ENCODE measurements at regions not wholly inside any gene's neighbourhood (a gene's known extent, or its start where the extent isn't known, plus 50 kb on each side); places are given as distances from the start of the nearest gene placed in this dataset.
"Not testable (repeated sequence)": the region's sequence is repeated elsewhere in the genome, so short reads cannot be mapped to it uniquely, and the experiment has no call there.

DNA sequence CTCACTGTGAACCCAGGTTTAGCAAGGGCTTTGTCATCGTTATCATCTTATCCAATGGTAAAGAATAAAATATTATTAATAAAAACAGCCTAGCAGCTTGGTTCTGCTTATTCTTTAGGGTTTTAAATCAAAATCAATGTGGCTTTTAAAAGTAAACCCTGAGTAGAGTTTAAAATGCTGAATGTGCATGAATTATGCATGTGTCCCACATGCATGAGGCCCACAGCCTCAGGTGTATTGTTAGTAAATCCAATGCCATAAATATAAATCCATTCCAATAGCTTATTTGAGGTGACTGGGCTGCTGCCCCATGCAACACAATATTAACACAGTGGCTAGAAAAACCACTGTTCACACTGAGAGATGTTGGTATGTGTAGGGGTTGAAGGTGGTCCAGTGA is 254.1 kb downstream of the HNMT start:
- DNase-seq (ENCODE audit: low spot score) = no peak

DNA sequence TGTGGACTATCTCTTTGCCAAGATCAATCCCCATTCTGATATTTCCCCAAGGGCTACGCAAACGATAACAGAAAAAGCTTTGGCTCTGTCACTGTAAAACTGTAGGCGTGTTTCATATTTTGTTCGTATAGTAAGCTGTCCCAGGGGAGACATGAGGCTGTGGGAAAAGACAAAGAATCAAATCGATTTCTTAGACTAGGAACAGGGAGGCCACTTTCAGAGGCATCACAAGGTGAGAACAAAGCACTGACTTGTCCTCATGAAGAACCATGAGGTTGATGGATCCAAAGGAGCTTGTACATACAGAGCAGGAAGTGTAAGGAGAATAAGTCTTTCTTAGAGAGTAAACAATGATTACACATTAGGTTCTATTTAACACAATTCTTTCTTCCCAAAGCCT is 255.7 kb downstream of the HNMT start:
- no peak for DNase-seq (ENCODE audit: low spot score)

DNA sequence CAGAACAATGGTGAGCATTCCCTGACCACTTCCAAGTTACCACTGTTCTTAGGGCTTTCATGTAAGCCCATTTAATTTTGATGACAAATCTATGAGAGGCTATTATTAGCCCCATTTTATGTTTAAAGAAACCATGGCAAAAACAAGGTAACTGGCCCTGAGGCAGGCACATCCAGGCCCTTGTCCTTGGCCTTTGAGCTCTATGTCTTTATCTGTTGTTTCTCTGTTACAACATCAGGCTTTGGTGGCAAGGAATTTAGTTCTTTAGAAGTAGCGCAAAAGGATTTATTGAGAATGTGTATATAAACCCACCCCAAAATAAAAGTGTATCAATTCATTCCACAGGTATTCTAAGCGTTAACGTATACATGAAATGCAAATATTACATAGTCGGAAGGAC is 257.1 kb downstream of the HNMT start:
- no peak for DNase-seq (ENCODE audit: low spot score)

DNA sequence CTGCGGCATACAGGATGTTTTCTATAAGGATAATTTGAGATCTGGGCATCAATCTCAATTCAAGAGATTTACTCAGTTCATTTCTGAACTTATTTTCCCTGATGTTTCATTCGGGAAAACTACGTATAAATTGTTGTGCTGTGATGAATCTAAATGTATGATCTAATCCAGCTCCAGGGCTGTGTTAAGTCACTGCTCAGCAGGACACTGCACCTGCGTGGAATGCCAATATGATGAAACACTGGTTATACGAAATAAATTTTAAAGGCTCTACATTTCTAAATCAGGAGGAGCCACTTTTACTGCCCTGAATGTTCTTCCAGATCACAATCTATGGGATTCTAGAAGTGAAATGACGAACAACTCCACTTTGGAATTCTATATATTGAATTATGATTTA is 259.0 kb downstream of the HNMT start:
- DNase-seq (ENCODE audit: low spot score) = no peak

DNA sequence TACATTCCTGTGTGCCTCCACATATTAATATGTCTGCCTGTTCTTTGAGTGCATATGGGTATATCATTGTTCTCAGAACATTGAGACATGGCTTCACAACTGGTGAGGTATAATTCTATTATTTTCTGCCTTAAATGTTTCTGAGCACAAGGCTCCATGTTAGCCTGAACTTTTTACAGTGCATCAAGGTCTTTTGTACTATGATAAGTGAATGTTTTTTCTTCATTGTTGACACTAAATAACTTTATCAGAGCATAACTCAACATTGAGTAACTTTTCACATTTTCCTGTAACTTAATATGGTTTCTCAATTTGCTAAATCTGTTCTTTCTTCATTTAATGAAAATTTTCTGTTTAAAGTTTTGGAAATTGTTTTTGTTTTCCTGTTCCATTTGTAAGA is 262.9 kb downstream of the HNMT start:
- DNase-seq (ENCODE audit: low spot score) = no peak

DNA sequence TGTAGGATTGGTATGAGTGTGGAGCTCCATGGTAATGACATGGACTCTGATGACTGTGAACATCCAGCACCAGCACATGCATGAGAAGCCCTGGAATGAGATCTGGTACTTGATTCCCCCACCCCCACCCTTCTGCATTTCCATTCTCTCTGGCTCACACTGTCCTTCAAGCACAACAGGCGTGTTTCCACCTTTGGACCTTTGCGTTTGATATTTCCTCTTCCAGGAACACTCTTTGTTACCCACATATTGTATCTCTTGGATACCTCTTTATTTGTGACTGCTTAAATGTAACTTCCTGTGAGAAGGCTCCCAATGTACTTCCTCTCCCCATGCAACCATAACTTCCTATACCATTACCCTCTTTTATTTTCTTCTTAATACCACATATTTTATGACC is 263.8 kb downstream of the HNMT start:
- DNase-seq (ENCODE audit: low spot score) = no peak

DNA sequence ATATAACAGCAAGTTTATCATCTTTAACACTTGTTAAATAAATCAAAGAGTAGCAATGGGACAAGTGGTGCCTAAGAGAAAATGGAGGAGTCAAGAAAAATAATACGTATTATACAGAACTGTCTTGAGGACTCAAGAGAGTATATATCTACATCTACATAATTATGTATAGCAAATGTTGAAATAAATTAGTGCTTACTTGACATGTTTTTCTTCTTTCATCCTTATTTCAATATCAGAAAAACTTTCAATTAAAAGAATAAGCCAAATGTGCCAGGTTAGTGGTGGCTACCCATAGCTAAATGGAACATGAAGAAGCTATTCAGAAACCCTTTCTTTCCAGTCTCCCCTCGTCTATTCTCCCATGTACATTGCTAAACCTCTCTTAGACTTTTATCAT is 267.3 kb upstream of the SPOPL start:
- DNase-seq (ENCODE audit: low spot score) = no peak

DNA sequence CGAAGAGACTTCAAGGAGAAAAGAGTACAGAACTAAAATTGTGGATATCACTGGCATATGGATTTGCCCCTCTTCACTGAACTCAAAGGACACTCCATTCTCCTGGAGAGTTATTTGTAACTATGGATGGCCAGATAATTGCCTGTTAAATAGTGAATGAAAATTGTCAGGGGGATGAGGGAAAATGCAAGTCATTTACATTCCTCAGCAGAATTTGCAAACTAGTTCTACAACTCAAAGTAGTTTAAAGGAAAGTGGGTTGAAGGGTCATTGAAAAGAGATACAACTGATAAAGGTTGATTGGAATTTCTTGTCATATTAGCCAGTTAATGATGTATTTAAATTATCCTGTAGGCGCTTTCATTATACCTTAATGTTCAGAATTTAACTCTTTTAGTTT is 266.5 kb upstream of the SPOPL start:
- no peak for DNase-seq (ENCODE audit: low spot score)

DNA sequence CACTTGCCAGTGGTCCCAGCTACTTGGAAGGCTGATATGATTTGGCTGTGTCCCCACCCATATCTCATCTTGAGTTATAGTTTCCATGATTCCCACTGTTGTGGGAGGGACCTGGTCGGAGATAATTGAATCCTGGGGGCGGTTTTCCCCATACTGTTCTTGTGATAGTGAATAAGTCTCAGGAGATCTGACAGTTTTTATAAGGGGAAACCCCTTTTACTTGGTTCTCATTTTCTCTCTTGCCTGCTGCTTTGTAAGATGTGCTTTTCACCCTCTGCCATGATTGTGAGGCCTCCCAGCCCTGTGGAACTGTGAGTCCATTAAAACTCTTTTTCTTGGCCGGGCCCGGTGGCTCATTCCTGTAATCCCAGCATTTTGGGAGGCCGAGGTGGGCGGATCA is 265.4 kb upstream of the SPOPL start:
- DNase-seq (ENCODE audit: low spot score) = no peak

DNA sequence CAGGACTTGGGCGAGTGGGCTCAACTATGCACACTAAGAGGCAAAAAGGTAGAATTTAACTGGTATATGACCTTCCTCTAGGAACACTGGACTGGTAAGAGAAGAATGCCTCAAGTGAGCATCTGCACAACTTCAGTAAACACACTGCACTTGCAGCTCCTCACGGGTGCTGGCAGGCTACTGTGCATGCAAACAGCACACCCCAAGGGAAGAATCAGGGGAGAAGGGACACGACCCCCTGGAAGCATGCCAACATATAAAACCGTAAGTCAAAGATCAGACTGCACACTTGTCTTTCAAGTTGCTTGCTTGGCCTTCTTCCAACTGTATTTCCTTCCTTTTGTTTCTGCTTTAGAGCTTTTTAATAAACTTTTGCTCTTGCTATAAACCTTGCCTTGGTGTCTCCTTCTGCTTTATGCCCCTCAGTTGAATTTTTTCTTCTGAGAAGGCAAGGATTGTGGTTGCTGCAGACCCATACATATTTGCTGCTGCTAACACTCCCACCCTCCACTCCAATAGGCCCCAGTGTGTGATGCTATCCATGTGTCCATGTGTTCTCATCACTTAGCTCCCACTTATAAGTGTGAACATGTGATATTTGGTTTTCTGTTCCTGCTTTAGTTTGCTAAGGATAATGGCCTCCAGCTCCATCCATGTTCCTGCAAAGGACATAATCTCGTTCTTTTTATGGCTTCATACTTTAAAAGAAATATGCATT is 263.7 kb upstream of the SPOPL start:
- DNase-seq (ENCODE audit: low spot score) = no peak

DNA sequence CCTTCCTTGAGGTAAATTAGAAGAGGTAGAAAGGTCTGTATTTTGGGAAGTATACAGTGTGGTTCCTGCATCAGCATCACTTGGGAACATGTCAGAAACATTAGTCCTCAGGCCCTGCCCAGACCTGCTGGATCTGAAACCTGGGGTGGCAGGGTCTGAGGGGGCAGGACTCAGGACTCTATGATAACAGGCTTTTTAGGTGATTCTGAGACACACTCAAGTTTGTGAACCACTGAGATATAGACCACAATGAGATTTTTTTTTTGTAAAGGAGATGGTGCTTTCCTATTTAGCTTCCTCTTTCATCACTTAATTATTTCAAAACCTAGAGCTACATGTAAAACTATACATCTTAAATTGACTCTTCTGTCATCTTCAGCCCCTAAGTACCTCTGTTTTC is 262.7 kb upstream of the SPOPL start:
- no peak for DNase-seq (ENCODE audit: low spot score)

DNA sequence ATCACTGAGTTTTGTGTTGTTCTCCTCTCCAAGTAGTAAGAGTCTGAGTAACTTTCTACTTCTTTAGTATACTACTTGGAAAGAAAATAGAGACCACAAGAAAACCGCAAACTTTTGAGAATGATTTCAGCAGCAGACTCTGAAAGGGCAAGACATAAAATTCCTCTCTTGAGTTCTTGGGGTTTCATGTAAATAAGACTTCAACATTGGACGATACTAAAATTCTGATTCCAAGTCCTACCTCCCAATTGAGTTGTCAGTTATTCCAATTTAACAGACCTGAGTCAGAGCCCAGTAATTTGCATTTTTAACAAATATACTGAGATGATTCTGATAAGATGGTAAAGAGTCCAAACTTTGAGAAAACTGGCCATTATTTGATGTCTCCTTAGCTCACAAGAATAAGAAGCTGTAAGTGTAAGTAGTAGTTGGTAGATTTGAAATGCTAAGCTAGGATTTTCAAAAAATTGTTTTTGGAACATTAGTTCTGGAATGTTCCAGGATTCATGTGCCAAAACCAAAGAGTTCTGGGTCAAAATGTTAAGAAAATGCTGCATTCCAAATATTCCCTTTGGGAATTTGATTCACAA is 261.6 kb upstream of the SPOPL start:
- peak; percentile 29 for DNase-seq (ENCODE audit: low spot score)

DNA sequence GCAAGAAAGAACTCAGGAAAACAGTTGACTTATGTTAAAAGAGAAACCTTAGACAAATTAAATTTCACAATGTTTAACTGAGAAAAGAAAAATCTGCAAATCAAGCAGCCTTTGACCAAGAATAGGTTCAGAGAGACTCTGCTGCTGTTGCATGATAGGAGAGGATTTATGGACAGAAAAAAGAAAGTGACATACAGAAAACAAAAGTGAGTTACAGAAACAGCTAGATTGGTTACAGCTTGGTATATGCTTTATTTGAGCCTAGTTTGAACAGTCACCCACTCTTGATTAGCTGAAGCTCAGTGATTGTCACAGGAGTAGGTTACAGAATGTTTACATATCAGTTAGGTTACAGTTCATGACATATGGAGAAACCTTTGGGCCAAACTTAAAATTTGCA is 258.2 kb upstream of the SPOPL start:
- no peak for DNase-seq (ENCODE audit: low spot score)

DNA sequence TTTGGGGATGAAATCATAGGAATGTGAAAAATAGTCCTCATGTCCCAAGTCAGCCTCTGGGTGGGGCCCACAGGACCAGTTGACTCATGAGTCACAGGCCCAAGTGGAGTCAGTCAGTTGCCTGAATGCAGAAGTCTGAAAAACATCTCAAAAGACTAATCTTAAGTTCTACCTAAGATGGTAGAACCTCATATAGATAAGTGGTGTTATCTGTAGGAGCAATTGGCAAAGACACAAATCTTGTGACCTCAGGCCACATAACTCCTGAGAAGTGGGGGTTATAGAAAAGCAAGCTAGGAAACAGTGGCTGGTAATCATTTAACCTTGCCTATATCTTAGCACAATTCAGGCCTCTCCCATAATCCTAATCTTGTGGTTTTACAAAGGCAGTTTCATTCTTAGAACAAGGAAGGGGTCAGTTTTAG is 257.1 kb upstream of the SPOPL start:
- peak; percentile 54 for DNase-seq (ENCODE audit: low spot score)

DNA sequence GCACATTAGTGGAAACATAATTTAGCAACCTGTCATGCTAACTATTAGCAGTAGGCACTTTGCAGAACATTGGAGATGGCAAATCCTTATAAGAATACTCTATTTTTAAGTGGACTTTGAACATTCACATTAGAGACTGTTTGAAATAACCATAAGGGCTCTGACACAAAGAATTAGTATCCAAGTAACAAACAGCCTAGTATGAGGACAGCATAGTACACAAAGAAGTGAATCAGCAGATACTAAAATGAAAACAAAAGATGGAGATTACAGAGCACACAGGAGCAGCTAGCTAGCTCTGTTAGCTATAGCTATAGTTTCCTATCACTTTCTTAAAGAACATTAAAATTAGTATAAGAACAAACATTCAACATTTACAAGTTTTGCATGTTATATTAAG is 256.3 kb upstream of the SPOPL start:
- DNase-seq (ENCODE audit: low spot score) = no peak

DNA sequence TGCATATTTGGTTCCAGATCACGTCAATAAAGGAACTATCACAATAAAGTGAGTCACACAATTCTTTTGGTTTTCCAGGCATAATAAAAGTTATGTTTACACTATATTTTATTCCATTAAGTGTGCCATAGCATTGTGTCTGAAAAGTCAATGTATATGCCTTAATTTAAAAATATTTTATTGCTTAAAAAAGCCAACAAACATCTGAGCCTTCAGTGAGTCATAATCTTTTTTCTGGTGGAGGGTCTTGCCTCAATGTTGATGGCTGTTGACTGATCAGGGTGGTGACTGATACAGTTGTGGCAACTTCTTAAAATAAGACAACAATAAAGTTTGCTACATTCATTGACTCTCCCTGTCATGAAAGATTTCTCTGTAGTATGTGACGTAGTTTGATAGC is 254.3 kb upstream of the SPOPL start:
- no peak for DNase-seq (ENCODE audit: low spot score)

DNA sequence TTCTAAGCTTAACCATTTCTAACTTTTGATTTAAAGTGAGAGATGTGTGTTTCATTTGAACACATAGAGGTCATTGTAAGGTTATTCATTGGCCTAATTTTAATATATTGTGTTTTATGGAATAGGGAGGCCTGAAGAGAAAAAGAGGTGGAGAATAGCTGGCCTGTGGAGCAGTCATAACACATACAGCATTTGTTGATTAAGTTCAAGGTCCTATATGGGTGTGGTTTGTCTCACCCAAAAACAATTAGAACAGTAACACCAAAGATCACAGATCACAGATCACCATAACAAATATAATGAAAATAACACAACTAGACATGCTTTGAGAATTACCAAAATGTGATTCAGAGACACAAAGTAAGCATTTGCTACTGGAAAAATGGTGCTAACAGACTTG is 252.4 kb upstream of the SPOPL start:
- DNase-seq (ENCODE audit: low spot score) = no peak

DNA sequence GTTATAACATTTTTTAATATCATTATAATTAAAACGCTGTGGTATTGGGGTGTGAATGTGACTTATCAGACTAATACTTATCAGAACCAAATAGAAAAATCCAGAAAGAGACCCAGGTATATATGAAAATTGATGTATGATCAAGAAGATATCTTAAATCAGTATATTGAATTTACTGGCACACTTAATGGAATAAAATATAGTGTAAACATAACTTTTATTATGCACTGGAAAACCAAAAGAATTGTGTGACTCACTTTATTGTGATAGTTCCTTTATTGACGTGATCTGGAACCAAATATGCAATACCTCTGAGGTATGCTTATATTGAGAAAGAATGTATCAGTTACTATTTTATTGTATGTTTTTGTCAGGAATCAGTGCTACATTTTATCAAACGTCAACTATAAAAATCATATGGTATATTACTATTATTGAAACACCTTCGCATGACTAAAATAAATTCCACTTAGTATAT is 250.7 kb upstream of the SPOPL start:
- not testable (repeated sequence) for DNase-seq (ENCODE audit: low spot score)

DNA sequence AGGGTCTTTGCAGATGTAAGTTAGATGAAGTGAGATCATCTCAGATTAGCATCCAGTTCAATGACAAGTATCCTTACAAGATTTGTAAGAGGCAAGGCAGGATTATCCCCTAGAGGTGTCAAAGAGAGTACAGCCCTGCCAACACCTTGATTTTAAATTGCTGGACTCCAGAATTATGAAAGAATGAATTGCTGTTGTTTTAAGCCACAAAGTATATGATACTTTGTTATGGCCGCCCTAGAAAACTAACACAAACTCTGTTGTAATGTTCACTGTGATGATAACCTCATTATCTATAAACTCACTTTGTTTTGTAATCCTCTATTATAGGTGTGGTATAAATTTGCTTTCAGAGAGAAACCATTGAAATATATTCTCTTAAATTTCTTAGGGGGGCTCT is 249.0 kb upstream of the SPOPL start:
- no peak for DNase-seq (ENCODE audit: low spot score)

DNA sequence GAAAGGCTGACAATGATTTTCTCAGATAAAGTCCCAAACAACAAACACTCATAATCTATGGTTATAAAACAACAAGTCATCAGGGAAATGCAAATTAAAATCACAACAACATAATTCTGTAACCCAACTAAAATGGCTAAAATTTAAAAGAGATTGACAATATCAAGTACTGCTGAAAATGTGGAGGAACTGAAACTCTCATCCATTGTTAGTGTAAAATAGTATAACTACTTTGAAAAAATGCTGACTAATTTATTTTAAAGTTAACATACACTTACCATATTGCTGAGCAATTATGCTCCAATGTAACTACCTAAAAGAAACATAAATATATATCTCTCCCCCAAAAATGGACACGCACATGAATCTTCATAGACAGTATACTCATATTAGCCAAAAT is 245.9 kb upstream of the SPOPL start:
- DNase-seq (ENCODE audit: low spot score) = no peak

DNA sequence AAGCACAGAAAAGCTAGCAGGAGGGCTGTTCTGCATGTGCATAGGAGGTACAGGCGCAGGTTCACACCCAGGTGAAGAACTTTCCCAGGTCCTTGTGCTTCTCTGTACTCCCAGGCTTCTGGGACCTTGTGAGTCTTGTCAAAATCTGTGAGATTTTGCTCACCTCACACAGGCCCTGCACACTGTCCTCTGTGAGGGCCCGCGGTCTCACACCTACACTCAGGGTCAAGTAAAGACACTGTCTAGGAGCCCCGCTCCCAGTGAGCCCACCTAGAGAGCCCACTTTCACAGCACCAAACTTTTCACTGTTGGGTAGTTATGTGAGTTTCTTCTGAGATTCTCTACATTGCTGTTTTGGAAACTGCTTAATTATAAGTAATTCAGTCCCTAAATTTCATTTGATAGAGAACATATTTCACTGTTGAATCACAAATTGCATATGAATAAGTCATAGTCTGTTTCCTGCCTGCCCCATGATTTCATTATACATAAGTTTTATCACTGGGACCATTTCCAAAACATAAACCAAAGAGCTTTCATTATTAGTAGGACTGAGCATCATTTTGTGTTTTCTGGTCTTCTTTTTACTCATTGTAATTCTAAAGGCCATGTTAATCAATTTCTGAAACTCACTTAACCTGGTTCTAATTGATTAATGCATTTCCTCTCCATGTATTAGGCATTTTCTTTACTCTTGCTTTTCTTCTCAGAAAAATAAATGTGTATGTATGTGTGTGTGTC is 234.2 kb upstream of the SPOPL start:
- DNase-seq (ENCODE audit: low spot score) = peak; percentile 39

DNA sequence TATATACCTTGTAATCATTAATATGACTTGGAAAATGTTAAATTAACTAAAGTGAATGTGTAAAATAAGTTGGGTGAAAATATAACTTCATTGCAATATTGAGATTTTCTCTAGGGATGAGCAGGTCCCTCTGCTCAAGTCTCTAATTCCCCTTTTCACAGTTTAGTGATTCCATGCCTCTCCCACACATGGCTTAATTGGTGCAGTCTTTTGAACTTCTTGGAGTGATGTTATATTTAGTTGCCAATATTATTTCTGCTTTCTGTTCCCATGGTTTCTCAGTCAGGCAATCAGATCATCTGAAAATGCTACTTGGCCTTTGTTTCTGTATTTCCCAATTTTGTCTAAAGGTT is 233.7 kb upstream of the SPOPL start:
- DNase-seq (ENCODE audit: low spot score) = no peak

DNA sequence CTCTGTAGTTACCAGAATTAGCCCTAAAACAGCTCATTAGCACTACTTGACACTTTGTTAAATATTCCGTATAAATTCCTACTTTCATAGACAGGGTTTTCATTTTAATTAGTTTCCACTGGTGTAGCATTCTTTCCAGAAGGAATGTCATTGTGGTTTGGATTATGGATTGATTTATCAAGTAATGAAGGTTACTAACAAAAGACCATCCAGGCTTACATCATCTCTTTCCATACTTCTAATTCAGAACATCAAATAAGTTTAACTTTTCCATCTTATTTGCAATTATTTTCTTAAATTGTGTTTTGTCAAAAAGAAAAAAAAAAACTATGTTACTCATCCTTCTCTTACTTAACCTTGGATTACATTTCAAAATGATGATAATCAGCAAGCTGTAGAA is 231.8 kb upstream of the SPOPL start:
- peak; percentile 7 for DNase-seq (ENCODE audit: low spot score)

DNA sequence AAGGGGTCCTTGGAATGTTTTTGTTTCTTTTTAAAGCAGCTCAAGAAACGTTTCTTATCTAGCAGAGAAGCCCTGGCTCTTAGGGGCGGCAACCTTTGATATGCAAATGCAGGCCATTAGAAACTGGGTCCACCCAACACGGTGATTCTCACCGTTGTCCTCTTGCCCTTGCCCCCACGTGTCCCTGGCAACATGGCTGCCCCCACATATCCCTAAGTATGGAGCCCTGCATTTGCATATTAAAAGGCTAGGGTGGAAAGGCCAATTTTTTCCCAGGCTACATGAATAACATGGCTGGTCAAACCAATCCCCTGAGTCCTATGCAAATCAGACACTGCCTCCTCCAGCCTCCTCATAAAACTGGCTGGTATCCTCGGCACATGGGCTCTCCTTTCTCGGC is 230.1 kb upstream of the SPOPL start:
- no peak for DNase-seq (ENCODE audit: low spot score)

Measured in AG20443 (cell line).